H9 (cell line): ENCODE measurements at regions not wholly inside any gene's neighbourhood (a gene's known extent, or its start where the extent isn't known, plus 50 kb on each side); places are given as distances from the start of the nearest gene placed in this dataset.

Experiments used
- DNase-seq: peaks from one replicate; pipeline ENCODE4 v3.0.0-alpha.2; 2017
- H2AFZ ChIP-seq: one replicate; pipeline ENCODE4 v1.6.1; 2013; ENCODE audit warnings: mild to moderate bottlenecking, low read length, control low read depth, moderate library complexity
- H2AK5ac ChIP-seq: 2 replicates; pipeline ENCODE4 v1.6.1; 2013; ENCODE audit warnings: low read length, control low read depth, mixed read lengths; ENCODE audit not compliant: insufficient read length
- H2BK120ac ChIP-seq: one replicate; pipeline ENCODE4 v1.6.1; 2013; ENCODE audit warnings: low read depth, mild to moderate bottlenecking, low read length, control low read depth, inconsistent platforms; ENCODE audit not compliant: poor library complexity, severe bottlenecking
- H2BK12ac ChIP-seq: 2 replicates; pipeline ENCODE4 v1.6.1; 2013; ENCODE audit warnings: low read length, control low read depth, mixed read lengths, low read depth; ENCODE audit not compliant: insufficient read length
- H2BK15ac ChIP-seq: 2 replicates; pipeline ENCODE4 v1.6.1; 2013; ENCODE audit warnings: low read depth, low read length, control low read depth
- H2BK20ac ChIP-seq: one replicate; pipeline ENCODE4 v1.6.1; 2013; ENCODE audit warnings: low read depth, mild to moderate bottlenecking, low read length, control low read depth, inconsistent platforms; ENCODE audit not compliant: poor library complexity, severe bottlenecking
- H2BK5ac ChIP-seq: 2 replicates; pipeline ENCODE4 v1.6.1; 2013; ENCODE audit warnings: low read length, control low read depth, mixed read lengths; ENCODE audit not compliant: insufficient read length
- H3K14ac ChIP-seq: 2 replicates; pipeline ENCODE4 v1.6.1; 2013; ENCODE audit warnings: low read length, control low read depth; ENCODE audit not compliant: insufficient read depth
- H3K18ac ChIP-seq: 2 replicates; pipeline ENCODE4 v1.6.1; 2013; ENCODE audit warnings: low read depth, mild to moderate bottlenecking, mixed read lengths, low read length, control low read depth; ENCODE audit not compliant: insufficient read length
- H3K23ac ChIP-seq: 2 replicates; pipeline ENCODE4 v1.6.1; 2013; ENCODE audit warnings: low read length, control low read depth, mixed read lengths, low read depth; ENCODE audit not compliant: insufficient read length
- H3K23me2 ChIP-seq: 2 replicates; pipeline ENCODE4 v1.6.1; 2013; ENCODE audit warnings: low read depth, mild to moderate bottlenecking, mixed read lengths, low read length, control low read depth; ENCODE audit not compliant: insufficient read length, poor library complexity, severe bottlenecking
- H3K27ac ChIP-seq: 2 replicates; pipeline ENCODE4 v1.5.1; 2013; ENCODE audit warnings: low read length, control low read depth, mixed read lengths, low read depth; ENCODE audit not compliant: insufficient read length
- H3K27me3 ChIP-seq: 2 replicates; pipeline ENCODE4 v1.6.1; 2013; ENCODE audit warnings: low read length, control low read depth, inconsistent platforms; ENCODE audit not compliant: insufficient read depth
- H3K4ac ChIP-seq: 2 replicates; pipeline ENCODE4 v1.6.1; 2013; ENCODE audit warnings: low read depth, mild to moderate bottlenecking, control low read depth, inconsistent platforms, low read length, moderate library complexity
- H3K4me1 ChIP-seq: 2 replicates; pipeline ENCODE4 v1.6.1; 2013; ENCODE audit warnings: low read length, control low read depth, inconsistent platforms; ENCODE audit not compliant: insufficient read depth
- H3K4me2 ChIP-seq: 2 replicates; pipeline ENCODE4 v1.6.1; 2013; ENCODE audit warnings: low read length, control low read depth, mixed read lengths; ENCODE audit not compliant: insufficient read length, insufficient read depth
- H3K56ac ChIP-seq: 2 replicates; pipeline ENCODE4 v1.6.1; 2013; ENCODE audit warnings: low read depth, mild to moderate bottlenecking, mixed read lengths, low read length, control low read depth; ENCODE audit not compliant: insufficient read length
- H3K79me1 ChIP-seq: 2 replicates; pipeline ENCODE4 v1.6.1; 2013; ENCODE audit warnings: low read depth, mild to moderate bottlenecking, moderate library complexity, low read length, control low read depth, inconsistent platforms; ENCODE audit not compliant: insufficient read depth, poor library complexity, severe bottlenecking
- H3K79me2 ChIP-seq: 2 replicates; pipeline ENCODE4 v1.6.1; 2013; ENCODE audit warnings: low read length, control low read depth, inconsistent platforms; ENCODE audit not compliant: insufficient read depth
- H3K9ac ChIP-seq: 2 replicates; pipeline ENCODE4 v1.6.1; 2013; ENCODE audit warnings: low read length, control low read depth, mixed read lengths; ENCODE audit not compliant: insufficient read length; ENCODE audit errors: extremely low read depth
- H3K9me3 ChIP-seq: one replicate; pipeline ENCODE4 v1.6.1; 2013; ENCODE audit warnings: low read depth, low read length, inconsistent platforms; ENCODE audit not compliant: control insufficient read depth
- H3T11ph ChIP-seq: one replicate; pipeline ENCODE4 v1.6.1; 2013; ENCODE audit warnings: mild to moderate bottlenecking, low read length, control low read depth, inconsistent platforms
- H4K20me1 ChIP-seq: one replicate; pipeline ENCODE4 v1.6.1; 2013; ENCODE audit not compliant: control insufficient read depth, insufficient read length, insufficient read depth
- H4K5ac ChIP-seq: 2 replicates; pipeline ENCODE4 v1.6.1; 2013; ENCODE audit warnings: low read depth, mild to moderate bottlenecking, mixed read lengths, low read length, control low read depth; ENCODE audit not compliant: insufficient read length
- H4K8ac ChIP-seq: replicated peaks from 2 replicates; pipeline ENCODE4 v1.6.1; 2013; ENCODE audit warnings: low read length, control low read depth, mixed read lengths, low read depth; ENCODE audit not compliant: insufficient read length
- H4K91ac ChIP-seq: 2 replicates; pipeline ENCODE4 v1.6.1; 2013; ENCODE audit warnings: low read depth, mild to moderate bottlenecking, moderate library complexity, mixed read lengths, low read length, control low read depth; ENCODE audit not compliant: insufficient read length
- H3K27ac Mint-ChIP-seq, 3 experiments: 2 replicates in 2 of 3; 3 replicates in 1 of 3; pipeline ENCODE4 v1.8.0; 2020 to 2021; ENCODE audit warnings: mixed read lengths in 3 of 3, mild to moderate bottlenecking in 1 of 3, moderate library complexity in 1 of 3
- H3K27me3 Mint-ChIP-seq: 2 replicates; pipeline ENCODE4 v1.8.0; 2021; ENCODE audit warnings: low read depth, mild to moderate bottlenecking, moderate library complexity, mixed read lengths
- H3K36me3 Mint-ChIP-seq, 3 experiments: 2 replicates in 2 of 3; 3 replicates in 1 of 3; pipeline ENCODE4 v1.8.0; 2020 to 2021; ENCODE audit warnings: low read depth in 3 of 3, mixed read lengths in 3 of 3; ENCODE audit not compliant: insufficient read depth in 1 of 3
- H3K4me1 Mint-ChIP-seq, 2 experiments: 2 replicates each; pipeline ENCODE4 v1.8.0; 2020; ENCODE audit warnings: mixed read lengths in 2 of 2
- H3K4me3 Mint-ChIP-seq, 2 experiments: 2 replicates in 1 of 2; 3 replicates in 1 of 2; pipeline ENCODE4 v1.8.0; 2020 to 2021; ENCODE audit warnings: mild to moderate bottlenecking in 2 of 2, mixed read lengths in 2 of 2, moderate library complexity in 1 of 2
- H3K9me3 Mint-ChIP-seq, 2 experiments: 2 replicates in 1 of 2; 3 replicates in 1 of 2; pipeline ENCODE4 v1.8.0; 2020; ENCODE audit warnings: mild to moderate bottlenecking in 2 of 2, mixed read lengths in 2 of 2, moderate library complexity in 1 of 2
- CTCF ChIP-seq: fragments of 200-600 bp; sonication (generic); conservative IDR thresholded peaks from 3 replicates; pipeline ENCODE4 v1.8.0; 2021; ENCODE audit warnings: antibody characterized with exemption, mild to moderate bottlenecking
- WGBS: extraction: QIAGEN DNeasy Blood & Tissue Kit; methylation state at CpG from one replicate; pipeline ENCODE4 v1.1.7; 2013; ENCODE audit warnings: missing lambda C conversion rate, low lambda C conversion rate, mixed read lengths; ENCODE audit not compliant: insufficient read length; ENCODE audit errors: extremely low coverage; 5-methylcytosine and 5-hydroxymethylcytosine counted together

DNA sequence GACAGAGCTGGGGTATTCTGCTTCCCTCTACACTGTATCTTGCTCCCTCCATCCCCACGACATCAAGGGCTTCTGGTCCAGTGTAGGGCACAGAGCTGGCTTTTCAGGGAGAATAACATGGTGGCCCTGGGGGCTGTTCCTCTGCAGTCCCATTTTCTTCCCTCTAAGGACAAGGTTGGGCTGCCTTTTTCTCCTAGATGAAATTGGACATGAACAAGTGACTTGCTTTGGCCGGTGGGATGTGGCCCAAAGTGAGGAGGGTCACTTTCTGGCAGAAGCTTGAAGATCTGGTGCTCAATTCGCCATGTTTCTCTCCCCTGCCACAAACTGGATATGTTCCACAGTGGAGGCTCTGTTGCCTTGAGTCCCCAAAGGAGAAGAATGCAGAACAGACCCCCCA, 235.7 kb downstream of the EMX2 start:
- Histone ChIP-seq H3K27ac (no peak overlapping the region), H2AK5ac (no peak overlapping the region), H3K79me2 (no peaks in the 10 kb centered on the region), H3K9ac (no peak overlapping the region), H2BK15ac (no peak overlapping the region), H2BK12ac (no peak overlapping the region), H2BK20ac (no peak overlapping the region), H4K8ac (no peak overlapping the region), H3K27me3 (no peaks in the 10 kb centered on the region), H4K91ac (no peak overlapping the region), H2BK120ac (no peak overlapping the region), H3K9me3 (no peaks in the 10 kb centered on the region), H3T11ph (no peak overlapping the region), H3K23me2 (no peaks in the 10 kb centered on the region), H3K4me2 (no peak overlapping the region), H2AFZ (no peak overlapping the region), H3K56ac (no peak overlapping the region), H4K20me1 (no peaks in the 10 kb centered on the region), H3K4ac (no peak overlapping the region), H4K5ac (no peak overlapping the region), H3K23ac (no peak overlapping the region), H3K14ac (no peak overlapping the region), H3K4me1 (no peaks in the 10 kb centered on the region), H3K18ac (no peak overlapping the region), H3K79me1 (no peaks in the 10 kb centered on the region), H2BK5ac (no peak overlapping the region)
- Mint-ChIP-seq H3K9me3 (no peaks in the 10 kb centered on the region), H3K4me3 (no peak overlapping the region), H3K27ac (no peak overlapping the region), H3K36me3 (no peaks in the 10 kb centered on the region), H3K4me1 (peaks cover 7% of the 10 kb centered on the region in 2 experiments), H3K27me3 (peaks cover 13% of the 10 kb centered on the region)
- no peak for TF ChIP-seq CTCF
- WGBS, result no CpG with 5 or more reads among the region's 3 CpGs
- no peak for DNase-seq
